ENCODE measurements at regions not wholly inside any gene's neighbourhood (a gene's known extent, or its start where the extent isn't known, plus 50 kb on each side); places are given as distances from the start of the nearest gene placed in this dataset.

- Histone ChIP-seq H3K9ac (ENCODE audit: control insufficient read depth, extremely low read depth, insufficient read depth, low read length) (no peak overlapping the region), H3K4me2 (ENCODE audit: control insufficient read depth, extremely low read depth, insufficient read depth, low read depth, low read length) (no peak overlapping the region), H3K27me3 (ENCODE audit: control insufficient read depth, extremely low read depth, insufficient read depth, low read length) (no peaks in the 10 kb centered on the region), H4K20me1 (ENCODE audit: control insufficient read depth, extremely low read depth, insufficient read depth, low read length) (no peaks in the 10 kb centered on the region), H3K4me3 (ENCODE audit: control insufficient read depth in 2 of 3, extremely low read depth in 1 of 3, insufficient read depth in 2 of 3, low read depth in 1 of 3, low read length in 3 of 3) (no peak overlapping the region), H3K36me3 (ENCODE audit: control insufficient read depth in 2 of 2, extremely low read depth in 1 of 2, insufficient read depth in 2 of 2, low read length in 2 of 2) (no peaks in the 10 kb centered on the region), H3K9me1 (ENCODE audit: control insufficient read depth, extremely low read depth, insufficient read depth, low read length) (no peaks in the 10 kb centered on the region), H3K9me3 (ENCODE audit: control insufficient read depth, low read depth, low read length) (no peaks in the 10 kb centered on the region), H3K4me1 (ENCODE audit: control insufficient read depth, extremely low read depth, insufficient read depth, low read length) (no peaks in the 10 kb centered on the region), H3K27ac (ENCODE audit: control insufficient read depth, insufficient read depth, low read length) (no peak overlapping the region), H2AFZ (ENCODE audit: control insufficient read depth, low read length) (no peak overlapping the region), H3K79me2 (ENCODE audit: control insufficient read depth, insufficient read depth, low read length) (no peaks in the 10 kb centered on the region)
- FAIRE-seq (no peak), DNase-seq (ENCODE audit: low read depth, low spot score) (no peak)
- dilution Hi-C loops (cut with MboI; ENCODE audit: extremely low pct_ligation_motif_present, low sequenced_read_pairs), result no loop called here
- TF ChIP-seq EZH2 (IDR thresholded peaks at IDR 0.05; ENCODE audit: low read length) (no peak), CTCF (optimal IDR thresholded peaks at IDR 0.05 in 1 of 3, IDR thresholded peaks at IDR 0.05 in 1 of 3, conservative IDR thresholded peaks at IDR 0.05 in 1 of 3; ENCODE audit: extremely low read depth in 1 of 3, insufficient read depth in 2 of 3, low read length in 3 of 3) (no peak)
Observed at GRCh38 chr5:163369776-163370385, 67.5 kb upstream of the CCNG1 start.

GRCh38 chr5:163373436-163374084 lies 63.8 kb upstream of the CCNG1 start:
- Histone ChIP-seq H3K4me3 (ENCODE audit: control insufficient read depth in 2 of 3, extremely low read depth in 1 of 3, insufficient read depth in 2 of 3, low read depth in 1 of 3, low read length in 3 of 3) (no peak overlapping the region), H4K20me1 (ENCODE audit: control insufficient read depth, extremely low read depth, insufficient read depth, low read length) (no peaks in the 10 kb centered on the region), H3K36me3 (ENCODE audit: control insufficient read depth in 2 of 2, extremely low read depth in 1 of 2, insufficient read depth in 2 of 2, low read length in 2 of 2) (no peaks in the 10 kb centered on the region), H3K27me3 (ENCODE audit: control insufficient read depth, extremely low read depth, insufficient read depth, low read length) (no peaks in the 10 kb centered on the region), H3K9ac (ENCODE audit: control insufficient read depth, extremely low read depth, insufficient read depth, low read length) (no peak overlapping the region), H3K9me1 (ENCODE audit: control insufficient read depth, extremely low read depth, insufficient read depth, low read length) (no peaks in the 10 kb centered on the region), H3K9me3 (ENCODE audit: control insufficient read depth, low read depth, low read length) (no peaks in the 10 kb centered on the region), H3K79me2 (ENCODE audit: control insufficient read depth, insufficient read depth, low read length) (no peaks in the 10 kb centered on the region), H3K4me2 (ENCODE audit: control insufficient read depth, extremely low read depth, insufficient read depth, low read depth, low read length) (no peak overlapping the region), H3K4me1 (ENCODE audit: control insufficient read depth, extremely low read depth, insufficient read depth, low read length) (no peaks in the 10 kb centered on the region), H2AFZ (ENCODE audit: control insufficient read depth, low read length) (no peak overlapping the region), H3K27ac (ENCODE audit: control insufficient read depth, insufficient read depth, low read length) (no peak overlapping the region)
- FAIRE-seq (no peak), DNase-seq (ENCODE audit: low read depth, low spot score) (no peak)
- no peak for TF ChIP-seq CTCF (optimal IDR thresholded peaks at IDR 0.05 in 1 of 3, IDR thresholded peaks at IDR 0.05 in 1 of 3, conservative IDR thresholded peaks at IDR 0.05 in 1 of 3; ENCODE audit: extremely low read depth in 1 of 3, insufficient read depth in 2 of 3, low read length in 3 of 3)
- no peak for TF ChIP-seq EZH2 (IDR thresholded peaks at IDR 0.05; ENCODE audit: low read length)
- dilution Hi-C loops (cut with MboI; ENCODE audit: extremely low pct_ligation_motif_present, low sequenced_read_pairs), result no loop called here

All from keratinocyte (primary cell).